Osteoblast (primary cell): ENCODE measurements at regions not wholly inside any gene's neighbourhood (a gene's known extent, or its start where the extent isn't known, plus 50 kb on each side); places are given as distances from the start of the nearest gene placed in this dataset.

Source experiments
- DNase-seq: peaks from one replicate; pipeline ENCODE4 v3.0.0; 2011; ENCODE audit warnings: low spot score, mixed read lengths; ENCODE audit not compliant: insufficient read length; ENCODE audit errors: missing footprints
- H2AFZ ChIP-seq: 2 replicates; pipeline ENCODE4 v1.6.0; 2011; ENCODE audit warnings: mild to moderate bottlenecking, low read length
- H3K27ac ChIP-seq: 2 replicates; pipeline ENCODE4 v1.5.1; 2011; ENCODE audit warnings: mild to moderate bottlenecking, low read depth, low read length, moderate library complexity
- H3K27me3 ChIP-seq: 2 replicates; pipeline ENCODE4 v1.6.0; 2012; ENCODE audit warnings: mild to moderate bottlenecking, control low read depth, inconsistent platforms, low read length, moderate library complexity; ENCODE audit not compliant: insufficient read depth
- H3K36me3 ChIP-seq: 2 replicates; pipeline ENCODE4 v1.5.1; 2011; ENCODE audit warnings: mild to moderate bottlenecking, low read length, control low read depth, moderate library complexity; ENCODE audit not compliant: insufficient read depth
- H3K4me1 ChIP-seq: 2 replicates; pipeline ENCODE4 v1.5.1; 2011; ENCODE audit warnings: mild to moderate bottlenecking, low read length, control low read depth, moderate library complexity; ENCODE audit not compliant: insufficient read depth
- H3K4me2 ChIP-seq: 2 replicates; pipeline ENCODE4 v1.6.0; 2011; ENCODE audit warnings: mild to moderate bottlenecking, low read length; ENCODE audit not compliant: insufficient read depth
- H3K4me3 ChIP-seq: fragments of 200-600 bp; sonication (generic); 3 replicates; pipeline ENCODE4 v1.5.1; 2012; ENCODE audit warnings: mild to moderate bottlenecking, low read length, inconsistent platforms; ENCODE audit not compliant: insufficient read depth
- H3K79me2 ChIP-seq: 2 replicates; pipeline ENCODE4 v1.6.0; 2012; ENCODE audit warnings: mild to moderate bottlenecking, low read length, control low read depth, inconsistent platforms; ENCODE audit not compliant: insufficient read depth
- H3K9me3 ChIP-seq: 2 replicates; pipeline ENCODE4 v1.5.1; 2011; ENCODE audit warnings: low read depth, low read length, control low read depth
- H4K20me1 ChIP-seq: 2 replicates; pipeline ENCODE4 v1.6.0; 2012; ENCODE audit warnings: mild to moderate bottlenecking, low read length, control low read depth; ENCODE audit not compliant: insufficient read depth
- TF ChIP-seq, protein P1 (sequence below): IDR thresholded peaks from 2 replicates; pipeline ENCODE4 v1.5.1; 2011; ENCODE audit warnings: mild to moderate bottlenecking, low read depth, low read length, moderate library complexity; ENCODE audit errors: extremely low read depth

GRCh38 chr10:128916383-128916782 is 550.7 kb upstream of the MGMT start:
- H3K4me2 ChIP-seq: no peak overlapping the region
- H3K36me3 ChIP-seq: no peaks in the 10 kb centered on the region
- H3K9me3 ChIP-seq: peaks cover 3% of the 10 kb centered on the region
- no peaks in the 10 kb centered on the region for H3K27me3 ChIP-seq
- TF ChIP-seq, protein P1, sequence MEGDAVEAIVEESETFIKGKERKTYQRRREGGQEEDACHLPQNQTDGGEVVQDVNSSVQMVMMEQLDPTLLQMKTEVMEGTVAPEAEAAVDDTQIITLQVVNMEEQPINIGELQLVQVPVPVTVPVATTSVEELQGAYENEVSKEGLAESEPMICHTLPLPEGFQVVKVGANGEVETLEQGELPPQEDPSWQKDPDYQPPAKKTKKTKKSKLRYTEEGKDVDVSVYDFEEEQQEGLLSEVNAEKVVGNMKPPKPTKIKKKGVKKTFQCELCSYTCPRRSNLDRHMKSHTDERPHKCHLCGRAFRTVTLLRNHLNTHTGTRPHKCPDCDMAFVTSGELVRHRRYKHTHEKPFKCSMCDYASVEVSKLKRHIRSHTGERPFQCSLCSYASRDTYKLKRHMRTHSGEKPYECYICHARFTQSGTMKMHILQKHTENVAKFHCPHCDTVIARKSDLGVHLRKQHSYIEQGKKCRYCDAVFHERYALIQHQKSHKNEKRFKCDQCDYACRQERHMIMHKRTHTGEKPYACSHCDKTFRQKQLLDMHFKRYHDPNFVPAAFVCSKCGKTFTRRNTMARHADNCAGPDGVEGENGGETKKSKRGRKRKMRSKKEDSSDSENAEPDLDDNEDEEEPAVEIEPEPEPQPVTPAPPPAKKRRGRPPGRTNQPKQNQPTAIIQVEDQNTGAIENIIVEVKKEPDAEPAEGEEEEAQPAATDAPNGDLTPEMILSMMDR: no peak
- no peak overlapping the region for H3K4me3 ChIP-seq
- no peak overlapping the region for H2AFZ ChIP-seq
- H4K20me1 ChIP-seq: no peaks in the 10 kb centered on the region
- DNase-seq: no peak
- H3K79me2 ChIP-seq: no peaks in the 10 kb centered on the region
- no peak overlapping the region for H3K27ac ChIP-seq
- no peaks in the 10 kb centered on the region for H3K4me1 ChIP-seq

GRCh38 chr10:128921389-128922022 is 545.5 kb upstream of the MGMT start:
- no peaks in the 10 kb centered on the region for H4K20me1 ChIP-seq
- no peaks in the 10 kb centered on the region for H3K9me3 ChIP-seq
- TF ChIP-seq, protein P1: no peak
- no peak overlapping the region for H3K27ac ChIP-seq
- no peak overlapping the region for H3K4me2 ChIP-seq
- H3K79me2 ChIP-seq: no peaks in the 10 kb centered on the region
- H3K4me3 ChIP-seq: no peak overlapping the region
- H2AFZ ChIP-seq: no peak overlapping the region
- no peaks in the 10 kb centered on the region for H3K36me3 ChIP-seq
- H3K27me3 ChIP-seq: no peaks in the 10 kb centered on the region
- no peak for DNase-seq
- no peaks in the 10 kb centered on the region for H3K4me1 ChIP-seq

GRCh38 chr10:128922172-128922571 is 544.9 kb upstream of the MGMT start:
- Histone ChIP-seq H4K20me1 (no peaks in the 10 kb centered on the region), H3K9me3 (no peaks in the 10 kb centered on the region), H3K4me3 (no peak overlapping the region), H3K27me3 (no peaks in the 10 kb centered on the region), H3K4me2 (no peak overlapping the region), H3K79me2 (no peaks in the 10 kb centered on the region), H3K36me3 (no peaks in the 10 kb centered on the region), H3K27ac (no peak overlapping the region), H3K4me1 (no peaks in the 10 kb centered on the region), H2AFZ (no peak overlapping the region)
- TF ChIP-seq, protein P1: no peak
- DNase-seq: no peak

- Histone ChIP-seq H3K4me1 (no peaks in the 10 kb centered on the region), H2AFZ (no peak overlapping the region), H3K27me3 (no peaks in the 10 kb centered on the region), H4K20me1 (no peaks in the 10 kb centered on the region), H3K36me3 (no peaks in the 10 kb centered on the region), H3K4me3 (no peak overlapping the region), H3K9me3 (no peaks in the 10 kb centered on the region), H3K79me2 (no peaks in the 10 kb centered on the region), H3K27ac (no peak overlapping the region), H3K4me2 (no peak overlapping the region)
- no peak for DNase-seq
- TF ChIP-seq, protein P1: no peak
Measured at GRCh38 chr10:128922619-128923196, 544.3 kb upstream of the MGMT start.
